ENCODE measurements at regions not wholly inside any gene's neighbourhood (a gene's known extent, or its start where the extent isn't known, plus 50 kb on each side); places are given as distances from the start of the nearest gene placed in this dataset.

DNA sequence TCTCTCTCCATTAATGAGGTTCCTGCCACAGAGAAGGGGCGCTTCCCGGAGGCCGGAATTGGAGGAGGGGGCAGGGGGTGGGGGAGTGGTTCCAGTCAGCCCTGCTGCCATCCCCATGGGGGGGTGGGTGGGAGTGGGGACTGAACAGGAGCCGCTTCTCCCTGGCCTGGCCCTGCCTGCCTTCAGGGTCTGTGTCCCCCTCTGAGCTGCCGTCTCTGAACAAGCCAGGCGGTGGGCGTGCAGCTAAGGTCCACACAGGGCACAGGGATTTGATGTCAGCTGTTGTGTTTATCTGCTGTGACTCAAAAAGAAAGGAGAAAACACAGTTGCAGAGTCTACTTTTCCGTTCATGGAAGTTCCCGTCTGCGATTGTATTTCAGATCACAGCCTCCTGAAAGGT lies 141.5 kb upstream of the PCBD1 start:
- Histone ChIP-seq H3K27me3 (ENCODE audit: control insufficient read depth, insufficient read depth, low read length) (peaks cover 3% of the 10 kb centered on the region), H3K4me3 (ENCODE audit: low read depth, low read length) (no peak overlapping the region), H3K36me3 (ENCODE audit: control insufficient read depth, insufficient read depth, low read length) (no peaks in the 10 kb centered on the region)
- TF ChIP-seq, protein P1, sequence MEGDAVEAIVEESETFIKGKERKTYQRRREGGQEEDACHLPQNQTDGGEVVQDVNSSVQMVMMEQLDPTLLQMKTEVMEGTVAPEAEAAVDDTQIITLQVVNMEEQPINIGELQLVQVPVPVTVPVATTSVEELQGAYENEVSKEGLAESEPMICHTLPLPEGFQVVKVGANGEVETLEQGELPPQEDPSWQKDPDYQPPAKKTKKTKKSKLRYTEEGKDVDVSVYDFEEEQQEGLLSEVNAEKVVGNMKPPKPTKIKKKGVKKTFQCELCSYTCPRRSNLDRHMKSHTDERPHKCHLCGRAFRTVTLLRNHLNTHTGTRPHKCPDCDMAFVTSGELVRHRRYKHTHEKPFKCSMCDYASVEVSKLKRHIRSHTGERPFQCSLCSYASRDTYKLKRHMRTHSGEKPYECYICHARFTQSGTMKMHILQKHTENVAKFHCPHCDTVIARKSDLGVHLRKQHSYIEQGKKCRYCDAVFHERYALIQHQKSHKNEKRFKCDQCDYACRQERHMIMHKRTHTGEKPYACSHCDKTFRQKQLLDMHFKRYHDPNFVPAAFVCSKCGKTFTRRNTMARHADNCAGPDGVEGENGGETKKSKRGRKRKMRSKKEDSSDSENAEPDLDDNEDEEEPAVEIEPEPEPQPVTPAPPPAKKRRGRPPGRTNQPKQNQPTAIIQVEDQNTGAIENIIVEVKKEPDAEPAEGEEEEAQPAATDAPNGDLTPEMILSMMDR (IDR thresholded peaks at IDR 0.05; ENCODE audit: insufficient read depth, low read depth, low read length), result no peak
- no peak for DNase-seq (ENCODE audit: low read depth)
- POLR2A ChIA-PET, result no interaction called here
- CTCF ChIA-PET, result interaction anchor here (0.5 kb wide), 1 partner anchor 67 kb away, joined by 3 read pairs; no protein-coding TSS in a partner anchor

GRCh38 chr10:71031026-71031425 lies 142.7 kb upstream of the PCBD1 start:
- TF ChIP-seq, protein P1 (IDR thresholded peaks at IDR 0.05; ENCODE audit: insufficient read depth, low read depth, low read length), result no peak
- CTCF ChIA-PET, result interaction anchor here (0.6 kb wide), 1 partner anchor 300 kb away, joined by 3 read pairs; no protein-coding TSS in a partner anchor
- Histone ChIP-seq H3K4me3 (ENCODE audit: low read depth, low read length) (no peak overlapping the region), H3K36me3 (ENCODE audit: control insufficient read depth, insufficient read depth, low read length) (no peaks in the 10 kb centered on the region), H3K27me3 (ENCODE audit: control insufficient read depth, insufficient read depth, low read length) (peaks cover 3% of the 10 kb centered on the region)
- DNase-seq (ENCODE audit: low read depth), result no peak
- POLR2A ChIA-PET, result no interaction called here

DNA sequence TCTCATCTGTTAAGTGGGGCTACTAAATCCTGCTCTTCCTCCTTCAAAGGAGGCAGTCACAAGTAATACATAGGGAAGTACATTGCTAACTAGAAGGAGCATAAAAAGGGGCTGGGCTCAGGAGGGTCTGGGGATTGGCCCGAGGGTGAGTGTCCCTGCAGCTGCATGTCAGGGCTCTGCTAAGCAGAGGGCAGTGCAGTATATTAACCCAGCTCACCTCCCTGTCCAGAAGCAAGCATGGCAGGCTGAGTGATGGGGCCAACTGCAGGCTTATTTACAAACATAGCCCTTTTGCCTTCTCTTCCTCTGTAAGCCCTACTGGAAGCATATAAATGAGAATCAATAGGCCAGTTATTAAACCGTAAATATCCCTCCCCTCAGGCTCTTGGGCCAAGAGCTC lies 143.2 kb upstream of the PCBD1 start:
- DNase-seq (ENCODE audit: low read depth), result no peak
- Histone ChIP-seq H3K27me3 (ENCODE audit: control insufficient read depth, insufficient read depth, low read length) (peaks cover 3% of the 10 kb centered on the region), H3K4me3 (ENCODE audit: low read depth, low read length) (no peak overlapping the region), H3K36me3 (ENCODE audit: control insufficient read depth, insufficient read depth, low read length) (no peaks in the 10 kb centered on the region)
- TF ChIP-seq, protein P1 (IDR thresholded peaks at IDR 0.05; ENCODE audit: insufficient read depth, low read depth, low read length), result no peak
- POLR2A ChIA-PET, result no interaction called here
- CTCF ChIA-PET, result interaction anchor here (0.6 kb wide), 1 partner anchor 300 kb away, joined by 3 read pairs; no protein-coding TSS in a partner anchor

DNA sequence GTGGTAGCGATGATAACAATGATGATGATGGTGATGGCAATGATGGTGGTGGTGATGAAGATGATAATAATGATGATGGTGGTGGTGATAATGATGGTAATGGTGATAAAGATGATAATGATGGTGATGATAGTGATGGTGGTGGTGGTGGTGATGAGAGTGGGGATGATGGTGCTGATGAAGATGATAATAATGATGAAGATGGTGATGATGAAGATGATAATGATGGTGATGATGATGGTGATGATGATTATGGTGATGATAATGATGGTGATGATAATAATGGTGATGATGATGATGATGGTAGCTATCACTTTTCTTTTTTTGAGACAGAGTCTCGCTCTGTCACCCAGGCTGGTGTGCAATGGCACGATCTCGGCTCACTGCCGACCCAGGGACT lies 144.5 kb upstream of the PCBD1 start:
- TF ChIP-seq, protein P1 (IDR thresholded peaks at IDR 0.05; ENCODE audit: insufficient read depth, low read depth, low read length), result no peak
- H3K4me3 ChIP-seq (ENCODE audit: low read depth, low read length), result no peak overlapping the region
- ChIA-PET CTCF (no interaction called here), POLR2A (no interaction called here)
- no peaks in the 10 kb centered on the region for H3K36me3 ChIP-seq (ENCODE audit: control insufficient read depth, insufficient read depth, low read length)
- H3K27me3 ChIP-seq (ENCODE audit: control insufficient read depth, insufficient read depth, low read length), result peaks cover 3% of the 10 kb centered on the region
- DNase-seq (ENCODE audit: low read depth), result no peak

- Histone ChIP-seq H3K4me3 (ENCODE audit: low read depth, low read length) (no peak overlapping the region), H3K36me3 (ENCODE audit: control insufficient read depth, insufficient read depth, low read length) (no peaks in the 10 kb centered on the region), H3K27me3 (ENCODE audit: control insufficient read depth, insufficient read depth, low read length) (peaks cover 3% of the 10 kb centered on the region)
- ChIA-PET POLR2A (no interaction called here), CTCF (no interaction called here)
- no peak for DNase-seq (ENCODE audit: low read depth)
- TF ChIP-seq, protein P1 (IDR thresholded peaks at IDR 0.05; ENCODE audit: insufficient read depth, low read depth, low read length), result no peak
Observed at GRCh38 chr10:71033396-71033980, 145.1 kb upstream of the PCBD1 start.

Measured in BJ (cell line).